T47D (cell line): ENCODE measurements at regions not wholly inside any gene's neighbourhood (a gene's known extent, or its start where the extent isn't known, plus 50 kb on each side); places are given as distances from the start of the nearest gene placed in this dataset.

Experiments
- DNase-seq, 2 experiments: peaks; one replicate each; pipeline versions ENCODE4 v3.0.0 to v3.0.0-alpha.2; 2011 to 2012; ENCODE audit warnings: low read depth in 1 of 2, low spot score in 1 of 2
- JUND ChIP-seq: IDR thresholded peaks from 2 replicates; pipeline ENCODE4 v1.6.1; 2012; ENCODE audit warnings: low read depth
- in situ Hi-C: cut with HindIII; loops from 2 replicates; pipeline ENCODE4 v1.10.0; 2016; ENCODE audit warnings: low sequenced_read_pairs, low pct_unique_long_range_greater_than_20kb

GRCh38 chr13:28568286-28568685, 73.4 kb upstream of the FLT1 start:
- in situ Hi-C loops, result no loop called here
- DNase-seq, result peak in 1 of 2 experiments; percentile 56
- TF ChIP-seq JUND, result no peak

DNA sequence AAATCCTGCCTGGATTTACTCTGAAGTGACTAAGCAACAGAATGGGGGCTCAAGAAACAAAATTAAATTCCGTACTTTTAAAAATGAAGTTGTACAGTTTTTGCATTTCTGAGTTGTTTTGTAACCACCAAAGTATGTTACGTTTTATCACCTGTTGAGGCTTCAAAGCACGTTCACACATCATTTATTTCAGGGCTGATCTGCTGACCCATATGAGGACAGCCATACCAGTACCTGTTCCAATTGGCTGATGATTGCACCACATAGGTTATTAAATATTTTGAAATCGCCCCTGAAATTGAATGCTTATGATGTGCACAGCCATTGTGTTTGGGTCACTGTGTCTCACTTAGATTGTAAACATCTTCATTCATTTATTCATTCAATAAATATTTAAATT, 72.0 kb upstream of the FLT1 start:
- no peak for TF ChIP-seq JUND
- DNase-seq, result no peak
- in situ Hi-C loops, result no loop called here

- no peak for TF ChIP-seq JUND
- in situ Hi-C loops, result no loop called here
- no peak for DNase-seq
Measured at GRCh38 chr13:28566283-28566682, 71.4 kb upstream of the FLT1 start.

- in situ Hi-C loops, result no loop called here
- no peak for TF ChIP-seq JUND
- DNase-seq, result peak; percentile 10 to 83
Measured at GRCh38 chr13:28564030-28564429, 69.1 kb upstream of the FLT1 start.

DNA sequence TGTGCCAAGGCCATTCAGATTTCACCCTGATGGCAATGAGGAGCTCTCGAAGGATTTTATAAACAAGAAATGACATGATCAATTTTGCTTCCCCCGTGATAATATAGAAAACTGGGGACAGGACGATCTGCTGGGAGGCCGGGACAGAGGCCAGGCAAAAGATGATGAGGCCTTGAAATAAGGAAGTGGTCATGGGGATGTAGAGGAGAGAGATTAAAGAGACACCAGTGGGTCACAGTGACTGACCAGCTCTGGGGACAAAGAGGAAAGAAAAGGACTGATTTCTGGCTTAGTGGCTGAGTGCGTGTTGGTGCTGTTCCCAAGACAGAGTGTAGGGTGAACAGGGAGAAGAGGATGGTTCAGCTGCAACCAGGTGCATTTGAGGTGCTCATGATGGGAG, 68.7 kb upstream of the FLT1 start:
- no peak for TF ChIP-seq JUND
- in situ Hi-C loops, result no loop called here

GRCh38 chr13:28560612-28561011, 65.7 kb upstream of the FLT1 start:
- DNase-seq, result no peak
- in situ Hi-C loops, result no loop called here
- TF ChIP-seq JUND, result no peak

More for the DNA sequence above, 68.7 kb upstream of the FLT1 start:
- no peak for DNase-seq

GRCh38 chr13:28559636-28560259, 64.8 kb upstream of the FLT1 start:
- in situ Hi-C loops, result no loop called here
- DNase-seq, result no peak
- TF ChIP-seq JUND, result no peak

- DNase-seq, result no peak
- in situ Hi-C loops, result no loop called here
- TF ChIP-seq JUND, result no peak
Measured at GRCh38 chr13:28558567-28558966, 63.6 kb upstream of the FLT1 start.

DNA sequence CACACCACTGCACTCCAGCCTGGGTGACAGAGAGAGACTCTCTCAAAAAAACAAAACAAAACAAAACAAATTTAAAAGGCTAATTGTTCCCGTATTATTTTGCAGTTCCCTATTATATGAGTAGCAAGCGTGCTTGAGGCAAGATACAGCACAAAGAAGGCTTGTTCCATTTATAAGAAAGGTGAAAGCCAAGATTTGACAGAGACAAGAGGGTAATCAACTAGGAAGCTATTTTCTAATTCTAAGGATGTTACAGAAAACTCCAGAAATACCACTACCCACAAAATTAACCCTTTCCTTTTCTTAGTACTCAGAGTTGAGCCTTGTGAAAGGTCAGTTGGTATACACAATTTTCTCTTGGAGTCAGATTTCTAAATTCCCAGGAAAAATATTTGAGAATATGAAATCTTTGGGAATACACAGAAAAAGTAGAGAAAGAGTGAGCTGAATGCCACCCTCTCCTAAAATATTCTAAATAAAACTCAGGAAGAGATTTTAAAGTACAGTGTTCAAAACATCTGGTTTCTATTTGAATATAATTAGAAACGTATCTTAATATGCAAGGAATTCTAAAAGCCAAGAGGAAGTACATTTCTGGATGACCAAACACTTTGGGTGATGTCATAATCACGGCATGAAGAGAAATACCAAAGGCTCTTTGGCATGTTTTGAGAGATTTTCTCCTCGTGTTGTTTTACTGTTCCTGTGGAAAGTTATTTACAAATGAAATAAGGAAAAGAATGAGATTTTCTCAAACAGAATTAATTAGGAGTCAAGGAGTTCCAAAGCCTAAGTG, 63.0 kb upstream of the FLT1 start:
- in situ Hi-C loops, result no loop called here
- TF ChIP-seq JUND, result no peak
- no peak for DNase-seq

- no peak for DNase-seq
- in situ Hi-C loops, result no loop called here
- no peak for TF ChIP-seq JUND
Measured at GRCh38 chr13:28555096-28555495, 60.2 kb upstream of the FLT1 start.

DNA sequence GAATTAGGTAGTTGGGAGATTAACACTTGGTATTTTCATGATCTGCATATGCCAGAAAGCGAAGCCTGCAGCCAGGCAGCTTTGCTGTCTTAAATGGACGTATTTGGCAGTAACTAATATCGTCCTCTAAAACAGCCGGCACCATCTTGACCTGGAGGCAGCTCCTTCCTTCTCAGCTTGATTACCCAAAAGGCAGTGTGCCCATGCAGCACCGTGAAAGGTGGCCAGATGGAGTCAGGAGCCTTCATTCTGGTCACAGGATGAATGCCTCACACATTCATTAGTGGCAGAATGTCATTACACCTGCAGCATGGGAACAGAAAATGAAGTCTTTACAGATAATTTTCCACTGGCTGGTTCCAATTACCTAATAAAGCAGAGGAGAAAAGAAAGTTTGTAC, 59.0 kb upstream of the FLT1 start:
- no peak for DNase-seq
- in situ Hi-C loops, result no loop called here
- TF ChIP-seq JUND, result no peak

DNA sequence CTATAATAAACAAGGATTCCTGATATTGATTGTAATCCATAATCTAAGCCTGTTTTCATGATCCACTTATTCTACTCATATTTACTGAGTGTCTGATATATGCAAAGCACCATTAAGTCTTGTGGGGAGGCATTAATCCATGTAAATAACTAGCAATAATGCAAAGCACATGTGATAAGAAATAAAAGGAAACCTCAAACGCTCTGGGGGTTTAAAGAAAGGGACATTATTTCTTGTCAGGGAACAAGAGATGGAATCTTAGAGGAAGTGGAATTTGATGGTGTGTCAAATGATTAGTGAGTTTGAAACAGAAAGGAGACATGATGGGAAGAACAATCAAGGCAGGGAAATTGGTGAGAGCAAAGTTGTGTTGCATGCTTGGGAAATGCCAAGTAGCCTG, 57.4 kb upstream of the FLT1 start:
- DNase-seq, result no peak
- no peak for TF ChIP-seq JUND

GRCh38 chr13:28551498-28551895, 56.6 kb upstream of the FLT1 start:
- DNase-seq, result no peak
- in situ Hi-C loops, result no loop called here
- no peak for TF ChIP-seq JUND

More for the DNA sequence above, 57.4 kb upstream of the FLT1 start:
- in situ Hi-C loops, result no loop called here
